DMS79 (cell line): ENCODE measurements at regions not wholly inside any gene's neighbourhood (a gene's known extent, or its start where the extent isn't known, plus 50 kb on each side); places are given as distances from the start of the nearest gene placed in this dataset.
"Not testable (repeated sequence)": the region's sequence is repeated elsewhere in the genome, so short reads cannot be mapped to it uniquely, and the experiment has no call there.

Experiments used
- DNase-seq: peaks from one replicate; lab custom pipeline; 2025; lab: John Stamatoyannopoulos, UW

DNA sequence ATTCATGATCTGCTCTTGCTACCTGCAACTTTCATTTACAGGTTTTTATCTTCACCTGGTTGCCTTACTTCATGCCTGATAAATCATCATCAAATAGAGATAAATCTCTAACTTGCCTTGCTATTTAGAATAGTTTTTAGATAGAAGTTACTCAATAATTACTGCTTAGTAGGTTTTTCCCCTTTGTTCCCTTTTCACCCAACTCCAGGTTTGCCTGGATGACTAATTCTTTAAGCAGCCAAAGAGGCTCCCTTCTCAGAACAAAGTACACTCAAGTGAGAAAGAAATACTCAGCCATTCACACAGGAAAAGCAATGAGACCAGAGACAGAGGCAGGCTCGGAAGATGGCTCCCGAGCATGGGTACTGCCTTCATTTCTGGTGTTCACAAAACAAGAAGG is 268.1 kb upstream of the CRBN start:
- no peak for DNase-seq

DNA sequence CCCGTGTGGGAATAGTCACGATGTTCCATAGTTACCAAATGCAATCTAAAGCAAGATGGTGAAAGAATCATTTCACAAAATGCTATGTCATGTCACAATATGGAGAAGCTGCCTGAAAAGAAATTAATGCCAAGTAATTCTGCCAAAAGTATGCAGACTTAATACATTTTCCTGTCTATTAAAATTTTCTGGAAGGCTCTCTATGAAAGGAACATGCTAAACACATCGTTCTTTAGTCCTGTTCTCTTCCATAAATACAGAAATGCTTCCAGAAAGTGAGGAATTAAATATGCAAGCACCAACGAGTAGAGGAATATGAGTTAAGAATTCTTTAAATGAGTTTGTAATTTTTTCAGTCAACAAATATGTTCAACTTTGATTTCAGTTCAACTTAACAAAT is 266.8 kb upstream of the CRBN start:
- DNase-seq, result no peak

DNA sequence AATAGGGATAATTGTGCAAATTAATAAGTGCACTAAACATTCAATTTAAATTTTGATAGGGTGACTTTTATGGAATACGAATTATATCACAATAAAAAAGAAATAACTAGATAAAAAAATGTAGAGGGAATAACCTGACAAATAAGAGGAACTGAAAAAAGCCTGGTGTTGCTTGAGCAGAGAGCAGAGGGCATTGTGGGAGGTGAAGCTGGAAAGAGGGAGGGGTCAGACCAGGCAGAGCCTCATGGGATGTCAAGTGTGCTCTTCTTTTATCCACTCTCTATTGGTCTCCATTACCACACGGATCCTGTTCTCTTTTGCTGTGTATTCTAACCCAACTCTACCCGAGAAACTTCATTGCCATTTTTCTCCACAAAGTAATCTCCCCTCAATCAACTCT is 264.0 kb upstream of the CRBN start:
- no peak for DNase-seq

GRCh38 chr3:3433711-3434110 is 254.2 kb upstream of the CRBN start:
- no peak for DNase-seq

- DNase-seq, result no peak
Measured at GRCh38 chr3:3429841-3430240, 250.3 kb upstream of the CRBN start.

- DNase-seq, result not testable (repeated sequence)
Measured at GRCh38 chr3:3407707-3408106, 228.2 kb upstream of the CRBN start.

DNA sequence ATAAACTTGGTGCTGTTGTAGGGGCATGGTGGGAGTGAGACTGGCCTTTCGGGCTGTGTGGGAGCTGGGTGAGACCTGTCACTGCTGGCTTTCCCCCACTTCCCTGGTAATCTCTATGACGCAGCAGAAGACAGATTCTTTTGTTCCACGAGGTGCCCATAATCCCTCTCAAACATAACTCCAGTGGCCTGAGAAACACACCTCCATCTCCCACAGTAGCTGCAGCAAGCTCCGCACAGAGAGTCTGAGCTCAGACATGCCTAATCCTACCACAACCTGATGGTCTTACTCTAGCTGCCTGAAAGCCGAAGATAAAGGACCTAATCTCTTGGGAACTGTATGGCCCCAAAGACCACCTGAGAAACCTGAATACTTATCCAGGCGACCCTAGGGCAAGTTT is 225.6 kb upstream of the CRBN start:
- no peak for DNase-seq

DNA sequence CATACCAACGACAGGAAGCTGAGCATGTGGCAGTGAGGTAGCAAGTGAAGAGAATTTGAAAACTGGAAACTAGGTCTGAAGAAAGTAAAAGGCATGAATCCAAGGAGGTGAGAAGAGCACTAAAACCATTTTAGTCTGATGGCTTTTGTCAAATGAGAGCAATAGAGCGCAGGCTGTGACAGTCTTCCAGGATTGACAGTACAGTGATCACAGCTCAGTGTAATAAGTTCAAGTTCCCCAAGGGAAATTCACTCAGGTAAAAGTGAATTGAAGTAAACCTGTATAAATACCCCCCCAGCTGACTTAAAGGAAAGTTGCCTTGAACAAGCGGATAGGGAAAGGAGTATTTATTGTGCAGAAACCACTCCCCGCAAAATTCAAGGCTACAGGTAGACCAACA is 224.2 kb upstream of the CRBN start:
- no peak for DNase-seq

GRCh38 chr3:3392946-3393345 is 213.5 kb upstream of the CRBN start:
- DNase-seq, result no peak

DNA sequence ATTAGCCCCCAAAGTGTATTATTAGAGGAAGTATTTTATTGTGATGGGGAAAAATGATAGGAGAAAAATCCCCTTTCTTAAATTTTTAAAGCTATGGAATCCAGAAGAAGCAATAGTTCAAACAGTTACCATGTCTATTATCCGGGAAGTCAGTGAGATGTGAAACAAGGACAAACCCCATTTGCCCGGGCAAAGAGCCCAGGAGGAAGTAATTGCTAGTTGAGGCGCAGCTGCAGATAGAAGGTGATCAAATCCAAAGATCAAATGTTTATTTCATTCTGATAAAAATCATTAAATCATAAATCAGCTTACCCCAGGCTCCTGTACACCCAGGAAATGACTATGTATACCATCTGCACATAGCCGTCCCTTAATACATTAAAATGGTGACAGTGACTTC is 204.0 kb upstream of the CRBN start:
- DNase-seq, result no peak

DNA sequence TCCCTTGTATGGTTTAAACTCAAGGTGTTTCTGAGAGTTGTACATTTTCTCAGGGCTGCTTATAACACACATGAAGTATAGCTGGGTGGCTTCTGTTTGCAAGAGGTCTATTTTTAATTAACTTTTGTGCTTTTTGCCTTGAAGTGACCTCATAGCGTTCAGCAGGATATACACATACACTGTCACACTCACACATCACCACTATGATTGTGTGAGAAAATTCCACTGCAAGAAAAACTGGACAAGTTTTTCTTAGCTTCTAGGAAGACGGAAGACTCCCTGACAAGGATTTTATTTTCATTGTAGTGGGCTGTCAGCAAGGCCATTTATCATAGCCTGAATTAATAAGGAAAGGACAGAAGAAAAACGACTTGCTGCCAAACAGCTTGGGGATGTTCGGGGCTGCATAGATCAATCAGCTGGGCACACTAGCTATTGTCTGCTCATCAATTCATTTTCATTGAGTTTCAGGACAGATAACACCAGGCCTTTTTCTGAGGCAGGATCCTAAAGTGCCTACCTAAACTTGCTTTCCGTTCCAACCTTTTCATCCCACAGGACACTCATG is 192.8 kb upstream of the CRBN start:
- DNase-seq, result no peak

GRCh38 chr3:3368306-3368705 is 188.8 kb upstream of the CRBN start:
- no peak for DNase-seq

DNA sequence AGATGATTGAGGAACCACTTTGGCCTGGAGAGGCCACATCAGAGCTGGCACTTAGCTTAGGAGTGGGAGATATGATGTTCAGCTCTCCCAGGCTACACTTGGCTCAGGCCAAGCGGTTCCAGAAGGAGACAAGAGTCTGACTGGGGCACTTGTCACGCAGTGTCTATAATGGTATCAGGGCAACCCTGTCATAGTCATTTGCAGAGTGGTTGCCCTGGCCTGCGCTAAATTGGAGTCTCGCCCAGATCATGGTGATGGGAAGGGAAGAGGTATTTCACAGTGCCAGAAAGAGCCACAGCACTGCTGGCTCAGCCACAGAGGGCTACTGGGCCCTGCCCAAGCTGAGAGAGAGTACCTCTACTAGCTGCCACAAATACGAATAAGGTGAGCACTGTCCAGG is 186.9 kb upstream of the CRBN start:
- peak; percentile 61 for DNase-seq

- DNase-seq, result no peak
Measured at GRCh38 chr3:3365716-3366115, 186.2 kb upstream of the CRBN start.

- DNase-seq, result no peak
Measured at GRCh38 chr3:3356846-3357245, 177.4 kb upstream of the CRBN start.

DNA sequence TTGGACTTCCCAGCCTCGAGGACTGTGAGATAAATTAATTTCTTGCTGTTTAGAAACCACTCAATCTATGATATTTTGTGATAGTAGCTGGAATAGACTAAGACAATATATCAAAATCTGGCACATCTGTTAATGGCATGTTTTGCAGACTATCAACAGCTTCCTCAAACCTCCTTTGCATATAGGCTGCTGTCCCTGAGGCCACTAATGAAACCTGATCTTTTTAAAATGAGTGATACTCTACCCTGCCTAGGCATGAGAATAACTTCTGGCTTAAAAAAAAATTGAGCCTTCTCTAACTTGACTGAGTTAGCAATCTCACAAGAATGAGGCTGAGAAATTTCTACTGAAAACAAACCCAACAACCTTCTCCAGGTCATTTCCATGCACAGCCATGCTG is 176.0 kb upstream of the CRBN start:
- no peak for DNase-seq

DNA sequence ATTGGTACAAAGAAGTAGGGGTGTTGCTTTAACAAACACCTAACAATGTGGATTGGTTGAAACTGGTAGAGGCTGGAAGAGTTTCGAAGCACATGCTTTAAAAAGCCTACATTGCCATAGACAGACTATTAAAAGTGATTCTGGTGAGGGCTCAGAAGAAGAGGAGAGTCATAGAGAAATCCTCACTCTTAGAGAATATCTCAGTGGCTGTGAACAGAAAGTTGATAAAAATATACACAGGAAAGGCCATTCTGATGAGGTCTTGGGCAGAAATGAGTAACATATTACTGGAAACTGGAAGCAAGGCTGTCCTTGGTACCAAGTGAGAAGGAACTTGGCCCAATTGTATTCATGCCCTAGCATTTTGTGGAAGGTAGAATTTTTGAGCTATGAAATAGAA is 173.7 kb upstream of the CRBN start:
- no peak for DNase-seq

DNA sequence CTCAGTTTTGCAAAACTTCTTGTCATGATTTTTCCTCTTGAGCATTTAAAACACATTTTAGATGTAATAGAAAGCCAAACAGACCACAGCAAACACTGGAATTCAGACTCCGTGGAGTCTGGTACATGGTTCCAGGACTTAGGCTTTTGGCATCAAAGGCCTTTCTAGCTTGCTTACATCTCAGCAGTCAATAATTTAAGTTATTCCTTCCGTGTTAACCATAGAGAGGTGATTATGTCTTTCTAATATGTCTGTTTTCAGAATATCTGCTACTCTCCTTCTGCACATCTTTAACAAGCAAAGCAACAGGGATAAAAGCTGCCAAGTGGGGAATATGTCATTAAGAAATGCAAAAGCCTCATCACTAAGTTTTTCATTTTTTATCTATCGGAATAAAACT is 171.7 kb upstream of the CRBN start:
- no peak for DNase-seq

DNA sequence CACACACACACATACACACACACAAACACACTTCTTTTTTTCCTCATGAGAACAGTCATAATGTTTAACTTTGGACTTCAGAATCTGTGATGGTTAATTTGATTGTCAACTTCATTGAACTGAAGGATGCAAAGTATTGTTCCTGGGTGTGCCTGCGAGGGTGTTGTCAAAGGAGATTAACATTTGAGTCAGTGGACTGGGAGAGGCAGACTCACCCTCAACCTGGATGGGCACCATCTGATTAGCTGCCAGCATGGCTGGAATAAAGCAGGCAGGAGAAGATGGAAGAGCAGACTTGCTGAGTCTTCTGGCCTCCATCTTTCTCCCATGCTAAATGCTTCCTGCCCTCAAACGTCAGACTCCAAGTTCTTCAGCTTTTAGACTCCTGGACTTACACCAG is 167.6 kb upstream of the CRBN start:
- DNase-seq, result not testable (repeated sequence)

DNA sequence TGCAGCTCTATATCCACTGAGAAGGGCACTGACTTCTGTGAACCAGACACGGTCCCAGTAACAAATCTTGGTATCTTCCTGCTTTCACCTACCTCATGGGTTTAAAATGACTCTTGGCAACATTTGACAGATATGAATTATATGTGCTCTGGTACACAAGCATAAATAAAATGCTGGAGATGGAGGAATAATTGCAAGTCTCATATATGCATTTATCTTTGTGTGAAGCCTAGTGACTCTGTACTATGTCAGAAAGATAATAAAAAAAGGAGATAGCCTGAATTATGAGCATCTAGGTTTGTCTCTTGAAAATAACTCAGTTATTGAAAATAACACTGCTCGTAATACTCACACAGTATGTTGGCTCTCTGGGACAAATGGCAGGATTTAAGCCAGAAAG is 167.1 kb upstream of the CRBN start:
- DNase-seq, result no peak

- DNase-seq, result no peak
Measured at GRCh38 chr3:3342141-3342540, 162.7 kb upstream of the CRBN start.

DNA sequence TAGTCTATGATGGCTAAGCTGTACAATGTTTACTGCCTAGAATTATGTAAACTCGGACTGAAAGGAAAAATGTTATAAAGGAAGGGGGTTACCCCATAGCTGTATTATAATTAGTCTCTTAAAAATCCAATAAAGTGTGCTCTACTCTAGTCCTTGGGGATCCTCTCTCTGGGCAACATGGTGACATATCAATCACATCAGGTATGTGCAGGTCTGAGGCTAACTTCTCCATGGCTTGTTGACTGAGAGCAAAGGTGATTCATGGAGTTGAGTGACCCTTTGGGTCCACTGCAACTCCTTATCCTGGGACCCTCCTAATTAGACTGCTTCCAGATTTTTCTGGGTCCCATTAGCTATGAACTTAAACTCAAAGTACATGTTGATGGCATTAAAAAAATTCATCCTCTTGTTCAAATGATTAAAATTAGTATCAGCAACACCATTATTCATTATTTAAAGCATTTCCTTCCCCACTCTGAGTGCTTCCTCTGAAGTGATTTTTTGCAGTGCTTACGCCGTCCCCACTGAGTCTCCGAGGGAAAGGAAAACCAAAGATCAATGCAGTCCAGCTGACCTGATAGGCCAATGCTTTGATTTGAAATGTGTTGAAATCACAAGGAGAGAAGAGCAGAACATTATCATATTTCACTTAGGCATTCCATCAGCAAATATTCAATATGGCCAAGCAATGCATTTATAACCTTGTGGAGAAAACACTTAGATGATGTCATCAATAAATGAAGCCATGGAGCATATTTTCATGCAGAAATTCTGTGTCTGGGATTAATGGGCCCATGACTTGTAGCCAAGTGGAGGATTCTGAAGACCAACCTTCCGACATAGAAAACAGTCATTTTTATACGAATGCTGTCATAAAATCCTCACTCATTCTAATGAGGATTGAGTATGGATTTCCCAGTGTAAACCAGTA is 161.7 kb upstream of the CRBN start:
- no peak for DNase-seq

DNA sequence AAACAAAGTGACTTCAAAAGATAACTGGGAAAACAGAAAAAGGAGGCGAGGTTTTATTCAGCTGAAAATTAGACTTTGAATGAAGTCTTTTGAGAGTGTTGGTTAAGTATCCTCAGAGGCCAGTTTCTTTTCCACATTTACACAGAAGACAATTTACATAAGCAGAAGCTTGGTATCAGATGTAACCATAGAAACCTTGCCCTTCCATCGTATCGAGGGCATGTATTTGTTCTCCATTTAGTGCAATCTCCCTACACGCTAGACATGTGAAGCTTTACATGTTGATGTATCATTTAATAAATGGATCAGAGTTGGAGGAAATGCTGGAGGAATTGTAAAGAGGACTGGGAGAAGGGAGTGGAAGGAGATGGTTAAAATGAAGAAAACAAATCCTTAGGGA is 161.0 kb upstream of the CRBN start:
- no peak for DNase-seq

GRCh38 chr3:3335903-3336302 is 156.4 kb upstream of the CRBN start:
- no peak for DNase-seq
